Natural killer cell treated with Interleukin-12 subunit alpha and Interleukin-12 subunit beta and Interleukin-15 and Interleukin-18, amount 100 ng/mL, for 72 hours (primary cell): ENCODE measurements at regions not wholly inside any gene's neighbourhood (a gene's known extent, or its start where the extent isn't known, plus 50 kb on each side); places are given as distances from the start of the nearest gene placed in this dataset.

Source experiments
- ATAC-seq, 2 donors: fragments of 150-1000 bp; cut with Tn5 transposase in 1 of 2; sonication (Bioruptor Pico), chemical (Tn5 transposase) in 1 of 2; 2 replicates each; pipeline ENCODE4 v1.10.0; 2021
- DNase-seq: peaks from one replicate; pipeline ENCODE4 v3.0.0; 2022; ENCODE audit warnings: low spot score
- H3K27ac Mint-ChIP-seq, 2 donors: 1 replicate in 1 of 2; 2 replicates in 1 of 2; pipeline ENCODE4 v1.8.0; 2022; ENCODE audit warnings: mixed read lengths in 2 of 2, mild to moderate bottlenecking in 1 of 2, moderate library complexity in 1 of 2
- H3K27me3 Mint-ChIP-seq, 2 donors: 1 replicate in 1 of 2; 2 replicates in 1 of 2; pipeline ENCODE4 v1.8.0; 2022; ENCODE audit warnings: mixed read lengths in 2 of 2
- H3K36me3 Mint-ChIP-seq: one replicate; pipeline ENCODE4 v1.8.0; 2022; ENCODE audit warnings: mixed read lengths
- H3K4me1 Mint-ChIP-seq, 2 donors: 1 replicate in 1 of 2; 2 replicates in 1 of 2; pipeline ENCODE4 v1.8.0; 2022; ENCODE audit warnings: low read depth in 2 of 2, mixed read lengths in 2 of 2, mild to moderate bottlenecking in 1 of 2
- H3K4me3 Mint-ChIP-seq: one replicate; pipeline ENCODE4 v1.8.0; 2022; ENCODE audit warnings: mixed read lengths
- H3K9me3 Mint-ChIP-seq: 2 replicates; pipeline ENCODE4 v1.8.0; 2022; ENCODE audit warnings: mixed read lengths

GRCh38 chr1:201648066-201648906 lies 109.4 kb downstream of the NAV1 start:
- H3K4me1 Mint-ChIP-seq, result no peaks in the 10 kb centered on the region
- no peak overlapping the region for H3K4me3 Mint-ChIP-seq
- H3K27ac Mint-ChIP-seq, result no peak overlapping the region
- H3K9me3 Mint-ChIP-seq, result no peaks in the 10 kb centered on the region
- H3K36me3 Mint-ChIP-seq, result no peaks in the 10 kb centered on the region
- H3K27me3 Mint-ChIP-seq, result peaks cover 30 to 39% of the 10 kb centered on the region in 2 donors
- ATAC-seq, result no peak
- DNase-seq, result no peak

GRCh38 chr1:201648907-201649721 lies 110.2 kb downstream of the NAV1 start:
- Mint-ChIP-seq H3K4me3 (no peak overlapping the region), H3K27ac (no peak overlapping the region), H3K27me3 (peaks cover 28 to 39% of the 10 kb centered on the region in 2 donors), H3K36me3 (no peaks in the 10 kb centered on the region), H3K9me3 (no peaks in the 10 kb centered on the region), H3K4me1 (no peaks in the 10 kb centered on the region)
- ATAC-seq (no peak), DNase-seq (no peak)

- H3K36me3 Mint-ChIP-seq, result no peaks in the 10 kb centered on the region
- H3K4me3 Mint-ChIP-seq, result no peak overlapping the region
- ATAC-seq (no peak), DNase-seq (no peak)
- H3K27me3 Mint-ChIP-seq, result peaks cover 24 to 31% of the 10 kb centered on the region in 2 donors
- no peaks in the 10 kb centered on the region for H3K4me1 Mint-ChIP-seq
- H3K27ac Mint-ChIP-seq, result no peak overlapping the region
- no peaks in the 10 kb centered on the region for H3K9me3 Mint-ChIP-seq
These were observed 111.1 kb downstream of the NAV1 start for GRCh38 chr1:201649761-201650622.

GRCh38 chr1:201650623-201650933 lies 111.7 kb downstream of the NAV1 start:
- Mint-ChIP-seq H3K4me1 (no peaks in the 10 kb centered on the region), H3K36me3 (no peaks in the 10 kb centered on the region), H3K9me3 (no peaks in the 10 kb centered on the region), H3K27me3 (peaks cover 23 to 28% of the 10 kb centered on the region in 2 donors), H3K4me3 (no peak overlapping the region), H3K27ac (no peak overlapping the region)
- ATAC-seq, result no peak
- DNase-seq, result no peak

GRCh38 chr1:201652181-201652580 lies 113.3 kb downstream of the NAV1 start:
- Mint-ChIP-seq H3K9me3 (no peaks in the 10 kb centered on the region), H3K36me3 (no peaks in the 10 kb centered on the region), H3K4me1 (no peaks in the 10 kb centered on the region), H3K27ac (no peak overlapping the region), H3K4me3 (no peak overlapping the region), H3K27me3 (peaks cover 12 to 16% of the 10 kb centered on the region in 2 donors)
- ATAC-seq (no peak), DNase-seq (no peak)

GRCh38 chr1:201653233-201653632 lies 114.3 kb downstream of the NAV1 start:
- Mint-ChIP-seq H3K4me1 (no peaks in the 10 kb centered on the region), H3K9me3 (no peaks in the 10 kb centered on the region), H3K27me3 (peaks cover 12 to 13% of the 10 kb centered on the region in 2 donors), H3K27ac (no peak overlapping the region), H3K36me3 (no peaks in the 10 kb centered on the region), H3K4me3 (no peak overlapping the region)
- ATAC-seq (no peak), DNase-seq (no peak)

- Mint-ChIP-seq H3K27ac (no peak overlapping the region), H3K36me3 (no peaks in the 10 kb centered on the region), H3K27me3 (peaks cover 12 to 13% of the 10 kb centered on the region in 2 donors)
These were observed 115.0 kb downstream of the NAV1 start for GRCh38 chr1:201653883-201654282.

GRCh38 chr1:201655243-201655642 lies 116.3 kb downstream of the NAV1 start:
- DNase-seq, result no peak
- Mint-ChIP-seq H3K4me1 (no peaks in the 10 kb centered on the region), H3K9me3 (no peaks in the 10 kb centered on the region), H3K27ac (no peak overlapping the region), H3K27me3 (peaks cover 12 to 16% of the 10 kb centered on the region in 2 donors), H3K4me3 (no peak overlapping the region), H3K36me3 (no peaks in the 10 kb centered on the region)
- no peak for ATAC-seq

More at GRCh38 chr1:201653883-201654282, 115.0 kb downstream of the NAV1 start:
- DNase-seq (no peak), ATAC-seq (no peak)
- H3K9me3 Mint-ChIP-seq, result no peaks in the 10 kb centered on the region
- no peaks in the 10 kb centered on the region for H3K4me1 Mint-ChIP-seq
- H3K4me3 Mint-ChIP-seq, result no peak overlapping the region

- H3K36me3 Mint-ChIP-seq, result no peaks in the 10 kb centered on the region
- no peaks in the 10 kb centered on the region for H3K4me1 Mint-ChIP-seq
- ATAC-seq, result no peak
- H3K9me3 Mint-ChIP-seq, result no peaks in the 10 kb centered on the region
- no peak for DNase-seq
- no peak overlapping the region for H3K27ac Mint-ChIP-seq
- H3K4me3 Mint-ChIP-seq, result no peak overlapping the region
- peaks cover 8 to 12% of the 10 kb centered on the region in 2 donors for H3K27me3 Mint-ChIP-seq
These were observed 117.0 kb downstream of the NAV1 start for GRCh38 chr1:201655910-201656309.

- peaks cover 3 to 7% of the 10 kb centered on the region in 2 donors for H3K27me3 Mint-ChIP-seq
- H3K36me3 Mint-ChIP-seq, result no peaks in the 10 kb centered on the region
- no peaks in the 10 kb centered on the region for H3K9me3 Mint-ChIP-seq
- no peak overlapping the region for H3K27ac Mint-ChIP-seq
- no peaks in the 10 kb centered on the region for H3K4me1 Mint-ChIP-seq
- H3K4me3 Mint-ChIP-seq, result no peak overlapping the region
- ATAC-seq, result no peak
- DNase-seq, result no peak
These were observed 117.5 kb downstream of the NAV1 start for GRCh38 chr1:201656311-201657032.

- H3K9me3 Mint-ChIP-seq, result no peaks in the 10 kb centered on the region
- ATAC-seq (no peak), DNase-seq (peak; percentile 32)
- H3K36me3 Mint-ChIP-seq, result no peaks in the 10 kb centered on the region
- H3K27me3 Mint-ChIP-seq, result peaks cover 0 to 3% of the 10 kb centered on the region in 2 donors
- H3K27ac Mint-ChIP-seq, result no peak overlapping the region
- no peak overlapping the region for H3K4me3 Mint-ChIP-seq
- no peaks in the 10 kb centered on the region for H3K4me1 Mint-ChIP-seq
These were observed 120.6 kb downstream of the NAV1 start for GRCh38 chr1:201659572-201659971.

GRCh38 chr1:201660931-201661822 lies 122.2 kb downstream of the NAV1 start:
- H3K36me3 Mint-ChIP-seq, result no peaks in the 10 kb centered on the region
- no peaks in the 10 kb centered on the region for H3K4me1 Mint-ChIP-seq
- no peak for ATAC-seq

More at GRCh38 chr1:201660931-201661822, 122.2 kb downstream of the NAV1 start:
- Mint-ChIP-seq H3K27ac (no peak overlapping the region), H3K9me3 (no peaks in the 10 kb centered on the region), H3K27me3 (peaks cover 0 to 5% of the 10 kb centered on the region in 2 donors), H3K4me3 (no peak overlapping the region)
- peak; percentile 29 for DNase-seq
